ENCODE measurements at regions not wholly inside any gene's neighbourhood (a gene's known extent, or its start where the extent isn't known, plus 50 kb on each side); places are given as distances from the start of the nearest gene placed in this dataset.

GRCh38 chr5:166980666-166981065 lies 1310.8 kb upstream of the WWC1 start:
- H3K4me1 ChIP-seq (ENCODE audit: control insufficient read depth, insufficient read depth, low read length): no peaks in the 10 kb centered on the region
- FAIRE-seq (no peak), ATAC-seq (no peak), DNase-seq (ENCODE audit: low read depth, low spot score) (no peak)
- no peaks in the 10 kb centered on the region for H3K9me3 ChIP-seq (replicated peaks; ENCODE audit: control insufficient read depth, insufficient read depth, low read length)
- no peak overlapping the region for H3K9ac ChIP-seq (ENCODE audit: control insufficient read depth, insufficient read depth, low read length)
- ChIA-PET RAD21 (ENCODE audit: unreplicated experiment) (no interaction called here), CTCF (no interaction called here), SMC1A (ENCODE audit: uncharacterized antibody, unreplicated experiment) (no interaction called here), POLR2A (no interaction called here)
- no peak overlapping the region for H3K4me3 ChIP-seq
- no peaks in the 10 kb centered on the region for H3K79me2 ChIP-seq (ENCODE audit: control insufficient read depth, insufficient read depth, low read length)
- in situ Hi-C loops (cut with MboI) (no loop called here), intact Hi-C loops (cut with micrococcal nuclease; ENCODE audit: unreplicated experiment) (no loop called here)
- no peak overlapping the region for H3K4me2 ChIP-seq (ENCODE audit: control insufficient read depth, insufficient read depth)
- no peaks in the 10 kb centered on the region for H3K27me3 ChIP-seq (replicated peaks in 1 of 2; ENCODE audit: control insufficient read depth in 2 of 2, insufficient read depth in 2 of 2, low read length in 1 of 2)
- no TSS peak for BruUV-seq (replicated peaks)
- no peak overlapping the region for H3K27ac ChIP-seq (ENCODE audit: control insufficient read depth, insufficient read depth)
- H2AFZ ChIP-seq (ENCODE audit: control insufficient read depth, low read depth, low read length): no peak overlapping the region
- H3K36me3 ChIP-seq (ENCODE audit: control insufficient read depth in 2 of 2, insufficient read depth in 2 of 2, low read length in 1 of 2): no peaks in the 10 kb centered on the region
- WGBS (ENCODE audit: insufficient coverage, insufficient replicate concordance, low lambda C conversion rate, missing lambda C conversion rate): 0% methylated on average over 1 of the region's 1 CpG
- no peaks in the 10 kb centered on the region for H4K20me1 ChIP-seq (ENCODE audit: control insufficient read depth, insufficient read depth)
- TF ChIP-seq NKRF (conservative IDR thresholded peaks at IDR 0.05) (no peak), ZBTB40 (IDR thresholded peaks at IDR 0.05; ENCODE audit: borderline replicate concordance) (no peak), ZBTB11 (CRISPR knock-in tag; IDR thresholded peaks at IDR 0.05) (no peak), BCLAF1 (IDR thresholded peaks at IDR 0.05) (no peak), CTCF (IDR thresholded peaks at IDR 0.05 in 2 of 3, conservative IDR thresholded peaks at IDR 0.05 in 1 of 3; ENCODE audit: control insufficient read depth in 2 of 3, extremely low read depth in 1 of 3, insufficient read depth in 1 of 3, low read depth in 3 of 3, low read length in 3 of 3) (no peak), SUZ12 (IDR thresholded peaks at IDR 0.05; ENCODE audit: unreplicated experiment) (no peak), PBX3 (IDR thresholded peaks at IDR 0.05; ENCODE audit: insufficient replicate concordance, low read depth, low read length) (no peak)

Data from GM12878 (cell line).